Activated T-cell treated with anti-CD3 and anti-CD28 coated beads, Interleukin-2, amount 50 U/mL, for 24 hours (primary cell): ENCODE measurements at regions not wholly inside any gene's neighbourhood (a gene's known extent, or its start where the extent isn't known, plus 50 kb on each side); places are given as distances from the start of the nearest gene placed in this dataset.

Experiments used
- DNase-seq: peaks from one replicate; pipeline ENCODE4 v3.0.0-alpha.2; 2020
- H3K27ac Mint-ChIP-seq: 2 replicates; pipeline ENCODE4 v1.8.0; 2020; ENCODE audit warnings: mild to moderate bottlenecking, mixed read lengths
- H3K27me3 Mint-ChIP-seq: 2 replicates; pipeline ENCODE4 v1.8.0; 2020; ENCODE audit warnings: mixed read lengths
- H3K36me3 Mint-ChIP-seq: 2 replicates; pipeline ENCODE4 v1.8.0; 2020; ENCODE audit warnings: low read depth, mixed read lengths
- H3K4me1 Mint-ChIP-seq: 2 replicates; pipeline ENCODE4 v1.8.0; 2020; ENCODE audit warnings: low read depth, mixed read lengths
- H3K4me3 Mint-ChIP-seq: 2 replicates; pipeline ENCODE4 v1.8.0; 2020; ENCODE audit warnings: mild to moderate bottlenecking, moderate library complexity, mixed read lengths
- H3K9me3 Mint-ChIP-seq: 2 replicates; pipeline ENCODE4 v1.8.0; 2020; ENCODE audit warnings: mixed read lengths

DNA sequence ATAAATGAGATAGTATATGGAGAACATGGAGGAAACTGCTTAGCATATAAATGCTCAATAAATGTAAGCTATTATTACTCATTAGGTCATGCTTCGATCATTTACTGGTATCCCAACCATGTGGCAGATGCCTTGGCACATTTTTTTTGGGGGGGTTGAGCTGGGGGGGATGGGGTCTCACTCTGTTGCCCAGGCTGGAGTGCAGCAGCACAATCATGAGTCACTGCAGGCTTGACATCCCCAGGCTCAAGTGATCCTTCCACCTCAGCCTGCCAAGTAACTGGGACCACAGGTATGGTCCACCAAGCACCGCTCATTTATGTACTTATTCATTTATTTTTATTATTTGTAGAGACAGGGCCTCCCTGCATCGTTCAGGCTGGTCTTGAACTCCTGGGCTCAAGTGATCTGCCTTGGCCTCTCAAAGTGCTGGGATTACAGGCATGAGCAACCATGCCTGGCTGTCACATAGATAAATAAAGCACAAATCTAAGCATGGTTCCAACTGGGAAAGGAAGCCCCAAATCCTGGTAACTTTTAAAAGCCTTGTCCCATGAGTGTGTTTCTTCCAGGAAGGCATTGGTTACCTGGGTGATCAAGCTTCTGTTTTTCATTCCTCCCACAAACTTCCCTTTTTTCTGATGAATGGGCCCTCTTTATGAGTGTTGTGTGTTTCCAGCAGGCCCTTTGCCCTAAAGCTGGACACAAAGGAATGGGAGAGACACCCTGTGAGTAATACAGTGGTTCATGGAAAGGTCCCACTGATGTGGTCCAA is 147.4 kb upstream of the UMPS start:
- no peak overlapping the region for H3K4me3 Mint-ChIP-seq
- no peak overlapping the region for H3K27ac Mint-ChIP-seq
- H3K9me3 Mint-ChIP-seq = no peaks in the 10 kb centered on the region
- no peaks in the 10 kb centered on the region for H3K36me3 Mint-ChIP-seq
- DNase-seq = no peak
- H3K4me1 Mint-ChIP-seq = peaks cover 17% of the 10 kb centered on the region
- peaks cover 54% of the 10 kb centered on the region for H3K27me3 Mint-ChIP-seq

DNA sequence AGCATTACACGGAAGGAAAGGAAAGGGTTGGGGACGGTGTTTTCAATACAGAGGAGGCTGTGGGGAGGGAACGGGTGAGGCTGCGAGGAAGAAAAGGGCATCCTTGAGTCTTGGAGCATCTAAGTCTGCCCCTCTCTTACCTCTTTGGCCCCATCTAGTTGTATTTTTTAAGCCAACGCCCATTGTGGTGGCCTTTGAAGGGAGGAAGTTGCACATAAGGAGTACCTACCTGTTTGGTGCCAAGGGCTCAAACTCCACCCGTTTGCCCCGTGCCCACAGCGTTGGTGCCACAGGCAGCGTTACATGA is 146.1 kb upstream of the UMPS start:
- no peak overlapping the region for H3K27ac Mint-ChIP-seq
- no peaks in the 10 kb centered on the region for H3K36me3 Mint-ChIP-seq
- peak overlapping the region; percentile 45 for H3K4me3 Mint-ChIP-seq
- H3K27me3 Mint-ChIP-seq = peaks cover 66% of the 10 kb centered on the region
- H3K9me3 Mint-ChIP-seq = no peaks in the 10 kb centered on the region
- H3K4me1 Mint-ChIP-seq = peaks cover 23% of the 10 kb centered on the region
- no peak for DNase-seq

DNA sequence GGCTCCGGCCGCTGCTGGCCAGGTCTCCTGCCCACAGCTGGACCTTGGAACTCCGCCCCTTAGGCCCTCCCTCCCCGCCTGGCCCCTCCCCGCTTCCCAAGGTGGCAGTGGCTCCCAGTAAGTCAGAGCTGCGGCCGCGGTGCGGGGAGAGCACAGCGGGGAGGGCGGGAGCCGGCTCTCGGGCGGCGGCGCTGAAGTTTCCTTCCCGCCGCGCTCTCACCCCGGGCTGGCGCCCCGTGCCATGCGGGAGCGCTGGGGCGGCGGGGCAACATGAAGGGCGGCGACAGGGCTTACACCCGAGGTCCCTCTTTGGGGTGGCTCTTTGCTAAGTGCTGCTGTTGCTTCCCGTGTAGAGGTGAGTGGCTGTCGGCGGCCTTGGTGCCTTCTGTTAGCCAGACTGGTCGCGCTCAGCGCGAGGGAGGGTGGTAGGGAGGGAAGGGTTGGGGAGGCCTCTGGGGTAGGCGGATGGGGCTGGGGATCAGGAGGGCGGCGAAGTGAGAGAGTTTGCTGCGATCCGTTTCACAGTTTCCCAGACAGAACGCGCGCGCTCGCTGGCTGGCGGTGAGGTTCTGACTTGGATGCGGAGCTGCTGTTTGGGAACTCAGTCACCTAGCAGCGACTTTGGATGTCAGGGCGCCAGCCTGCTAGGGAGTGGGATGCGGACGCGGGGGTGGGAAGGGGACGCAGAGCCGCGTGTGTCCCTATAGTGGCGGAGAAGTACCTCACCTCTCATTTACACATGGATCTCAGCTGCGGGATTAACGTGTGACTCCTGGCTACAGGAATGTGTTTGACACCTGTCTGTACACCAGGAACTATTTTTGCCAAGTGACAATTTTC is 145.5 kb upstream of the UMPS start:
- H3K27ac Mint-ChIP-seq = peak overlapping the region; percentile 37
- H3K4me3 Mint-ChIP-seq = peak overlapping the region; percentile 81
- H3K36me3 Mint-ChIP-seq = no peaks in the 10 kb centered on the region
- H3K27me3 Mint-ChIP-seq = peaks cover 67% of the 10 kb centered on the region
- no peaks in the 10 kb centered on the region for H3K9me3 Mint-ChIP-seq
- peak; percentile 56 for DNase-seq
- H3K4me1 Mint-ChIP-seq = peaks cover 23% of the 10 kb centered on the region

DNA sequence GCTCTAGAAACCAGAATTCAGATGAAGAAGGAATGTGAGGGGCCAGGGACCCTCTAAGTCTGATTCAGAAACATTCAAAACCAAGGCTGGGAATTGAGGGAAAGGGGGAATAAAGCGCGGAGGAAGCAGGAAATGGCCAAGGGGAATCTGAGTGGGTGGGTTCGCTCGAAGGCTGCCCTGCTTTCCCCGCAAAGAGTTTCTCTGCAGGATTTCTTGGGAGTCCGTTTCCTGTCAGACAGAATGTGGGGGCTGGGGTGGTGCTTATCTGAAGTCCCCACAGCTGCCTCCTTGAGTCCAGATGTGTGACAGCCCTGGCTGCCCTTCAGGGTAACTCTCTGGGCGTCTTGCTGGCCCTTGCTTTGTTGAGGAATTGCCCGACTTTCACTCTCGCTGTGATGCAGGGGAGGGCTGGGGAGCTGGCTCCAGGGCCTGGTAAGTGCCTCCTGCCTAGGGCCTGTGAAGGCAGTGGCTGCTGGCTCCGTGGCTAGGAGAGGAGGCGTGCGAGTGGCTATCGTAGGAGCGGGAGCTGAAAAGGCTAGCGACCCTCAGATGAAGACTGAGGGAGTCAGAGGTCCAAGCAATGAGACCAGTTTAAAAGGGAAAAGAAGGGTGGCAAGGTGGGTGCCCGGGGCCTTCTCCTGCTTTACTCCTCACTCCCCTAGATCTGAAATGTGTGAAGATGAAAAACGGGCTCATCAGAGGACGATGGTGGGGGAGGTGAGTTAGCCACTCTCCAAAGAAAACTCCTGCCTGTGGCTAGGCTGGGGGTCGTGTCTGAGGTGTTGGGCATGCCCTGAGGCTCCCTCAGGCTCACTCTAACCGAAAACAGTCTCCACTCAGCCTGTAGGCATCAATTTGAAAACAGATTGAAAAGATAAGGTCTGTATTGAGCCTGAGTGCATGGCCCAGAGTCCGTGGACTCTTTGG is 143.9 kb upstream of the UMPS start:
- H3K4me3 Mint-ChIP-seq = no peak overlapping the region
- H3K9me3 Mint-ChIP-seq = no peaks in the 10 kb centered on the region

DNA sequence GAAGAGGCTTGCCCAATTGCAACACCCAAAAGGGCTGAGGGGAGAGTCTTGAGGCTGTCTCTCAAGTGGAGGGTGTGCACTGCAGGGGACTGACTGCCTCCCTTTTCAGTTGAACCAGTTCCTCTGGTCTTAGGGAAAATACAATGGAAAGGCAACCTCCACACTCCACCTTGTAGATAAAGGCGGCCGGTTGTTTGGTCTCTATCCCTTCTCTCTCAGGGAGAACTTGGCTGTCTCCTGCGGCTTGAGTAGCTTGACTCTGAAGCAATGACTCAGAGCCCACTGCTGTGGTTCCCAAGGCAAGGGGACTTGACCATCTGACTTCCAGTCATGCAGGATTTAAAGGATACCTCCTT is 143.2 kb upstream of the UMPS start:
- Mint-ChIP-seq H3K9me3 (no peaks in the 10 kb centered on the region), H3K27me3 (peaks cover 57% of the 10 kb centered on the region), H3K4me3 (no peak overlapping the region), H3K27ac (no peak overlapping the region), H3K36me3 (no peaks in the 10 kb centered on the region), H3K4me1 (peaks cover 23% of the 10 kb centered on the region)
- DNase-seq = no peak

More for the DNA sequence above, 143.9 kb upstream of the UMPS start:
- no peaks in the 10 kb centered on the region for H3K36me3 Mint-ChIP-seq
- H3K27me3 Mint-ChIP-seq = peaks cover 61% of the 10 kb centered on the region
- H3K4me1 Mint-ChIP-seq = peaks cover 23% of the 10 kb centered on the region
- DNase-seq = no peak
- no peak overlapping the region for H3K27ac Mint-ChIP-seq

DNA sequence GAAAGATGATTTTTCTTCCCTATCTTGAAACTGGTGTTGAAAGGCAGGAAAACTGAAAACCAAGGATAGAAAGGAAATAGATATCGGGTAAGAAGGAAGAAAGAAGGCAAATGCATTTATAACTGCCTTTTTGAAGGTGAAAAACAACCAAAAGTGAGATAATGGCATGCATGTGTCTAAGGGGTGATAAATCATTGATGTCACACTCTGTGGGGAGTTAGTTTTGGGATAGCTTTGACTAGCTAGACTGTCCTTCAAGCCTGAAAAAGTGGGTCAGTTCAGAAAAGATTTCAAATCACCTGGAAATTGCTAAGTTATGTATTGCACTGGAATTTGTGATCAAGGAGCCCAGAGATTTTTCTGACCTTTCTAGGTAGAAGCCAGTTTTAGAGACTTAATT is 142.2 kb upstream of the UMPS start:
- H3K9me3 Mint-ChIP-seq = no peaks in the 10 kb centered on the region
- H3K4me3 Mint-ChIP-seq = no peak overlapping the region
- no peak overlapping the region for H3K27ac Mint-ChIP-seq
- H3K36me3 Mint-ChIP-seq = no peaks in the 10 kb centered on the region
- peaks cover 53% of the 10 kb centered on the region for H3K27me3 Mint-ChIP-seq
- DNase-seq = no peak
- H3K4me1 Mint-ChIP-seq = peaks cover 31% of the 10 kb centered on the region

DNA sequence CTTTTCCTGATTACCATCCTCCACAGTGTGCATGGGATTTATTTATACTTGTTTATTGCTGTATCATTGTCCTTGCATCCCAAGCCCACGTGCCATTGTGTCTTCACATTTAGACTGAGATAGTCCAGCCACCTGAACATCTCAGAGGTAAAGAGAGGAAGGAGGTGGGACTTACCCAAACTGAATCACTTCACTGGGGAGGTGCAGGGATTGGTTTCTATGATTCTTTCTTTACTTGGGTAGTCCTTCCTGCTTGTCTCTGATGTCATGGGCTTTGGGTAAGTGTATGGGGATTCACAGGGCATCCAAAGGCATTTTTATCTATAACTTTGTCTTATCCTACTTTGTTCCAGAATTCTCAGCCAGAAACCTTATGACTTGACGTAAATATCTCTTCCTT is 141.5 kb upstream of the UMPS start:
- H3K4me3 Mint-ChIP-seq = no peak overlapping the region
- no peak overlapping the region for H3K27ac Mint-ChIP-seq
- peaks cover 50% of the 10 kb centered on the region for H3K27me3 Mint-ChIP-seq
- peaks cover 38% of the 10 kb centered on the region for H3K4me1 Mint-ChIP-seq
- no peaks in the 10 kb centered on the region for H3K36me3 Mint-ChIP-seq
- no peaks in the 10 kb centered on the region for H3K9me3 Mint-ChIP-seq
- no peak for DNase-seq

DNA sequence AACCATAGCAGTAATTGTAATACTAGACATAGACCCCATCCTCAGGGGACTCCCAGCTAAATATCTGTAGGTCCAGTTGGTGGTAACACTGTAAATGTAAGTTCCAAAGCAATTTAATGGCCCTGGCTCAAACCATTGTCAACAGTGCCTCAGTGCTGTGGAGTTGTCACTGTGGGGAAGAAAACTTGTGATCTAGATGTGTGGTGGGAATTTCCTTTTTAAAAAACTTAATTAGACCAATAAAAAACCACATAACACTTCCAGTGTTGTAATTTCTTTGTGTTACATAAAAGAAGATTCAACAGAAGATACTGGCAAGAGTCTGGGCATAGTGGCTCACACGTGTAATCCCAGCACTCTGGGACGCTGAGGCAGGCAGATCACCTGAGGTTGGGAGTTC is 138.6 kb upstream of the UMPS start:
- DNase-seq = no peak
- no peaks in the 10 kb centered on the region for H3K36me3 Mint-ChIP-seq
- H3K4me1 Mint-ChIP-seq = peaks cover 22% of the 10 kb centered on the region
- peaks cover 26% of the 10 kb centered on the region for H3K27me3 Mint-ChIP-seq
- H3K4me3 Mint-ChIP-seq = no peak overlapping the region
- no peaks in the 10 kb centered on the region for H3K9me3 Mint-ChIP-seq
- no peak overlapping the region for H3K27ac Mint-ChIP-seq

DNA sequence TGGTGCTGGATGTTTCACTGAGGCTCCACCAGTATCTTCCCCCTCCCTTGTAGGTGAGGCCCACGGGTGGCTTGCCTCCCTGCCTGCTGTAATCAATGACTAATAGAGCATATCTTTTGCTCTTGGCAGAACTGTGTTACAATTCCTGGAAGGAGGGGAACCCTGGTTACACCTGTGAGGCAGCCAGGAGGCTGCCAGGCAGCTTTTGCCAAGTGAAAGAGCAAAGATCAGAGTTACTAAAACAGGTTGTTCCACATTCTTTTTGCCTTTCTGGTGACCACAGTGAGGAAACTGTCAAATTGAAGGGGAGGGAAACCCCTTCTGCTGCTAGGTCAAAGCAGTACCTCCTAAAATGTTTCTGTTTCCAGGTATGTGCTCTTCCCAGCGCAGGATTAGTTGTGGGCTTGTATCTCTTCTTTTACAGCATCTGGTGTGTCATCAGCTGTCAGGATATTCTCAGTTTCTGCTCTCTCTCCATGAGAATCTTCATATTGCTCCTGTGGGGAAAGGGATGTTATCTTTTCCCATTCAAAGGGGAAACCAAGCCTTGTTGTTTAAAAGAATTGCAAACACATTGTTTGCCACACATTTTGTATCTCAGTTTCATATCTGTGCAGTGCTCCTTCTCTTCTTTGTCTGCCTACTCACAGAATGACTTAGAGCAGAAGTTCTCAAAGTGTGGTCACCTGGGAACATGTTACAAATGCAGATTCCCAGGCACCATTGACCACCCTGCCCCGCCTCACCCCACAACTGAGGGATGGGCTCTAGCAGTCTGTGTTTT is 137.4 kb upstream of the UMPS start:
- peaks cover 21% of the 10 kb centered on the region for H3K27me3 Mint-ChIP-seq
- H3K9me3 Mint-ChIP-seq = no peaks in the 10 kb centered on the region
- no peak for DNase-seq
- H3K4me3 Mint-ChIP-seq = no peak overlapping the region
- peak overlapping the region; percentile 13 for H3K27ac Mint-ChIP-seq
- H3K36me3 Mint-ChIP-seq = no peaks in the 10 kb centered on the region
- peaks cover 22% of the 10 kb centered on the region for H3K4me1 Mint-ChIP-seq

DNA sequence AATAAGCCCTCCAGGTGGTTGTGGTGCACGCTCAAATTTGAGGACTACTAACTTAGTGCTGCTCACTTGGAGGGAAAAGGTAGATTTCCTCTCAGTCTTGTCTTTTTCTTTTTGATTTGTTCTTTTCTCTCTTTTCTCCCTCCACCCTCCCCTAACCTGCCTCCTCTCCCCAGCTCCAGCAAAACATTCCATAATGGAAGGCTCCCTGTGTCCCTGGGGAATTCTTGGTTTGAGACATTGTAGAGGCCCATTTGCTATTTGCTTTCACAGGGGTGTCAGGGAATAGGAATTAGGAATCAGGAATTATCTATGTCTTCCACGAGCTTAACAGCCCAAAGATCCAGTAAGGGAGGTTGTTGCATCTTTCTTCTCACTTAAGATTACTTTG is 136.8 kb upstream of the UMPS start:
- peaks cover 22% of the 10 kb centered on the region for H3K4me1 Mint-ChIP-seq
- H3K4me3 Mint-ChIP-seq = no peak overlapping the region
- no peaks in the 10 kb centered on the region for H3K36me3 Mint-ChIP-seq
- peak overlapping the region; percentile 13 for H3K27ac Mint-ChIP-seq
- DNase-seq = no peak
- peaks cover 18% of the 10 kb centered on the region for H3K27me3 Mint-ChIP-seq
- H3K9me3 Mint-ChIP-seq = no peaks in the 10 kb centered on the region

DNA sequence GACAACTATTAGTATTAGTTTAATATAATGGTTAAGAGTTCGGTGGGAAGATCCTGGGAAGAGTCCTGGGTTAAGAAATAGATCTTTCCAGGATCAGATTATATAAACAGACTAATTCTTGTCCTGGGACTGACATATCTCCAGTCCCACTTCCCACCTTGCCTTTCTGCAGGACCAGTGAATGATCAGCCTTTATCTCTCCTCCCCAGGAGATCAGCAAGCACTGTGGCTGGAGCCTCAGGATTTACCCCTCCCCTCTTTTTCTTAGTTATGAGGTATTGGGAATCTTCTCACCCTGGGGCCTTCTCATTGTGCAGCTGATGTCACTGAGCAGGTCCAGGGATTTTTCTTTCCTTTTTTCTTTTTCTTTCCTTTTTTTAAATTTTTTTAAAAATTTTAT is 135.7 kb upstream of the UMPS start:
- H3K9me3 Mint-ChIP-seq = no peaks in the 10 kb centered on the region
- peaks cover 11% of the 10 kb centered on the region for H3K27me3 Mint-ChIP-seq
- H3K27ac Mint-ChIP-seq = no peak overlapping the region
- DNase-seq = no peak
- no peaks in the 10 kb centered on the region for H3K36me3 Mint-ChIP-seq
- H3K4me3 Mint-ChIP-seq = no peak overlapping the region
- H3K4me1 Mint-ChIP-seq = peaks cover 16% of the 10 kb centered on the region

DNA sequence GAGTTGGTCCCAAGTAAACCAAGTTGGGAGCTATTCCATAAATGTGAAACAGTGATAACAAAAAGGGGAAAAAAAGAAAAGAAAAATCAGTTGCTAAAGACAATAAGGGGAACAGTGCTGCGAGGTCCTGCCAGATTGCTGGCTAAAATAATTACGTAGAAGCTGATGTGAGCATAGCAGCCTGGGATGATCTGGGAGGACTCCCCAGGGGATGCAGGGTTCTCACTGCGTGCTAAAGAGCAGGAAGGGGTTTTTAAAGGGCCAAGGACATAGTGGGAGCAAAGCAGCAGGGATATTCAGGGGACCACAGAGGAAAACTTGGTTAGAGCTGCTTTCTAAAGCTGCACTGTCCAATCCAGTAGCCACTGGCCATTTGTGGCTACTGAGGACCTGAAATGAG is 133.0 kb upstream of the UMPS start:
- H3K4me1 Mint-ChIP-seq = peaks cover 16% of the 10 kb centered on the region
- no peaks in the 10 kb centered on the region for H3K9me3 Mint-ChIP-seq
- peaks cover 18% of the 10 kb centered on the region for H3K27me3 Mint-ChIP-seq
- H3K4me3 Mint-ChIP-seq = no peak overlapping the region
- DNase-seq = no peak
- no peak overlapping the region for H3K27ac Mint-ChIP-seq
- no peaks in the 10 kb centered on the region for H3K36me3 Mint-ChIP-seq

DNA sequence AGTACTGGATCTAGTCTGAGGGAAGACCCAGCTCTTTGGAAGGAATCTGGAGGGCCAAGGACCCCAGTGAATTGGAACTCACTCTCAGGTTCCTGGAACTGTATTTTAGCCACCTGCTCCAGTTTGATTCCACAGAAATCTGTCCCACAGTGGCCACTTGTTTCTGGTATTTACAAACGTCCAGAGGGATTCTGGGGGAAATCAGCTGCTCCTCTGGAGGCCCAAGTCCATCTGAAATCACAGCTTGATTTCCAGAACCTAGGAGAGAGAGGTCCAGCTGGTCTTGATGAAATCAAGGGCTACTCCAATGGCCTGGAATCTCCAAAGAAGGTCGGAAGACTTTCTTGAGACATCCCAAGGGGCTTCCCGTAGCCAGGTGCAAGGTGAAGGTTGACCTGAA is 132.3 kb upstream of the UMPS start:
- no peak for DNase-seq
- Mint-ChIP-seq H3K27ac (no peak overlapping the region), H3K36me3 (no peaks in the 10 kb centered on the region), H3K4me3 (no peak overlapping the region), H3K4me1 (peaks cover 9% of the 10 kb centered on the region), H3K27me3 (peaks cover 19% of the 10 kb centered on the region), H3K9me3 (no peaks in the 10 kb centered on the region)

DNA sequence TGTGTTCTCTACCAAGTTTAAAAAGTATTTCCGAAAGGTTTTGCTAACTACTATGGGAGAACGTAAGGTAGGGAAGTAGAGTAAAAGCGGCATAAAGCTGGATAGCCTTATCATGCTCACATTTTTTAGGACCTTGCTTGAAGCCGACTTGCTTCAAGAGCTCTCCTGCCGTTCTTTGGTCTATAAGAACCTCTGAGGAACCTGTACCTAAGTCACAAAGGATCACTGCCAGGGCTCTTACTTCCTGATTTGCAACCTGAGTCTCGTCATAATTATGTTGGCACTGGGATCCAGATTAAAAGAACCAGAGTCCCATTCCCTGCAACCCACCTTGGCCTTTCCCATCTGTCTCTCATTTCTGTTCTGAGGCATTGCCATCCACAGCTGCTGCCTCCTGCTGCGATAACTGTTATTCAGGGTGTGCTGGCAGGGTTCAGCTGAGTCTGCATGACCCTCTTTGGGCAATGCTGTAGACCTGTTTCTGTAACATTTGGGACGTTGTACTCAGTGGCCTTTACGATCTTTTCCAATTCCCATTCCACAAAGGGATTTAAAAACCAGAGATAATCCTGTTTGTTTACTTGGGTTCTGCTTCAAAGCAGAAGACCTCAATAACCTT is 131.0 kb upstream of the UMPS start:
- no peak overlapping the region for H3K27ac Mint-ChIP-seq
- no peak overlapping the region for H3K4me3 Mint-ChIP-seq
- H3K36me3 Mint-ChIP-seq = no peaks in the 10 kb centered on the region
- no peaks in the 10 kb centered on the region for H3K9me3 Mint-ChIP-seq
- H3K27me3 Mint-ChIP-seq = peaks cover 14% of the 10 kb centered on the region
- no peaks in the 10 kb centered on the region for H3K4me1 Mint-ChIP-seq
- DNase-seq = no peak
